GM03348 (cell line): ENCODE measurements at regions not wholly inside any gene's neighbourhood (a gene's known extent, or its start where the extent isn't known, plus 50 kb on each side); places are given as distances from the start of the nearest gene placed in this dataset.

Experiments used
- DNase-seq: peaks from one replicate; pipeline ENCODE4 v3.0.0; 2012; ENCODE audit warnings: low spot score

DNA sequence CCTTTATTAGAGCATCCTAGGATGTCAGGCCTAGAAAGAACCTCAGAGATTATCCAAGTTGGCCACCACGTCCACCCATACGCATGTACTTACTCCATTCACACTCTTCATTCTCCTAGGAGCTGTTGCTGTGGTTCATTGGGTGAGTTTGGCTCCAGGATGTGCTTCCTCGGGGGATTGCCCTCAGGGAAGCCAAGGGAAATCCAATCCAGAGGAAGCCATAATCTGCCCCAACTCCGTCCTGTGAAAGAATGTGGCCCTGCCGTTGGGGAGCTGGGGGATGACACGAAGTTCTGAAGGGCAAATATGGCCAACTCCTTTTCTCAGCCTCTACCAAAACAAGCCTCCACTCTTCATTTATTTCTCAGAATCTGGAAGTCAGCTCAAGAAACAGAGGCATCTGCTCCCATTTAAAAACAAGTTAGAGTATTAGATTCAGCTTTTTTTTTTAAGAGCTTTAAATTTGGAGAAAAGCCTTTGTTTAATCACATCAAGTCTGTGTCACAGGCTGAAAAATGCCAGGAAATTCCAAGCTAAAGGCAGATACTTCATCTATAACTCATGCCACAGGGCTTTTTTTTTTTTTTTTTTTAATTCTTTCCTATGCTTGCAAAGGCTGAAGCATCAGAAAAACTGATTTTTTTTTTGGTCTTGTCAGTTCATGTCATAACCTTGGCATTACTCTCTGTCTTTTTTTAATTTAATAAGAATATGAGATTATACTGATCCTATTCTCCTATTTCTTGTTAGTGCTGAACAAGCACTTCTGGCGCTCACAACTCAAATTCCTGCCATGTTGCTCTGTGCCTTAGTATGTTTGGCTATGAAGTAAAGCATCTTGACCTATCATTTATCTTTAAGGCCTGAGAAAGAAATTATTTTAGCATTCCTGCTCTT, 480.9 kb upstream of the MARCKS start:
- peak; percentile 49 for DNase-seq

DNA sequence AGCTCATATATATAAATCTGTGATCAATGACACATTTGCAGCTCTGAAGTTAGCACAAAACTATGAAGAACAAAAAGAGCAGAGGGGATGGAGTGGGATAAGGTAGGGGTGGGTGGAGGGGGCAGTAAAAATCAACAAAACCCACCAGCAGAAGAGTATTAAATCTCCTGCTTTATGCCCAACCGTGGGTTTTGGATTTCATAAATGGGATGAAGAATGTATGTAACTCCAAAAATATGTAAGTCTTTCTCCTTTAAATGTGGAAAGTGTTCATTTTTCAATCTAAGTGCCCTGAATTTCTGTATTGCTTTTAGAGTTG, 480.3 kb upstream of the MARCKS start:
- no peak for DNase-seq

- DNase-seq = no peak
These were observed 479.7 kb upstream of the MARCKS start for GRCh38 chr6:113377362-113377942.

GRCh38 chr6:113380591-113380990, 476.6 kb upstream of the MARCKS start:
- DNase-seq = no peak

DNA sequence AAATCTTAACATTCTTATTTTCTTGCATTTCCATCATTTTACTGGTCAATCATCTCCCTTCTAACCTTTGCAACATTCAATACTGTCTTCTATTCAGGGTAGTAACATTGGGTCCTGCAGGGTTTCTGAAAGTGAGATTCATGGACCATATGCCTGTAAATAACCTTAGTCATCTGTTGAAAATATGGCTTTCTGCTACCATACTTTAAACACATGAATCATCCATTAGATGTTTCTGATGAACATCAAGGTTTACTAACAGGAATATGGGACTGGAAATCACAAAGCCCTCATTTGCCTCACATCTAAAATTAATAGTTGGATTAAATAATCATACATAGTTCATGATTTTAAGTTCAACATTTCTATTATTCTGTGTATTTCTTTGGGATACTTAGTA, 475.9 kb upstream of the MARCKS start:
- DNase-seq = no peak

DNA sequence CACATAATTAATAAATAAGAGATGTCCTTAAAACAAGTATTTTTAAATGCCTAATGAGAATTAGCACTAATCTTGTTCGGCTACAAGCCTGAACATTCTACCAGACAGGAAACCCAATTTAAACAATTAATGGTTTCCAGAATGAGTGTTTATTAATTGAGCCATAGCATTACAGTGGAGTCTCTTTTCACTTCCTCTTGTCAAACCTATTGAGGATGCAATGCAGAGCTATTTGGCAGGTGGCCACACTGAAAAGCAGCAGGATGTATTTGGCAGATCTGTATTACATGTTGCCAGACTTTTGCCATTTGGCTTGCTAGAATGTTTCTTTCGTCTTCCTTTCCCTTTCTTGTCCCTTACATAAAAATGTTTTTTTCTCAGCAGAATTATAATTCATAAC, 475.2 kb upstream of the MARCKS start:
- DNase-seq = no peak

GRCh38 chr6:113383701-113384100, 473.4 kb upstream of the MARCKS start:
- DNase-seq = no peak

DNA sequence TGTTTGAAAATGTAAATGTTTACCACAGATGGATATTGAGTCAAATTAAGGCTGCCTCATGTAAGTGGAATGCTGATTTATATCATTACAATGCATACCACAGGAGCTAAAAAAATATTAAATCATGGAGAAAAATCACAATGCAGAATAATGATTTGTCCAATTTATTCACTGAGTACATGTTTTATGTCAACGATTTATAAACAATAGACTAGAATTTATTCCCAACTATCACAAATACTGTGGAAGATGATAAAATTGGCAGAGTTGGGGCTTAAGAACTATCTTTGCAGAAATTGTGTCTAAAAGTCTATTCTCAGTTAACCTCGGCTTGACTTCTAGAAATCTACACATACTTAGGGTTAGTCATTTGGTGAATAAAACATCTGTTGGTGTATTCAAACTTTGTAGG, 472.1 kb upstream of the MARCKS start:
- DNase-seq = peak; percentile 27

DNA sequence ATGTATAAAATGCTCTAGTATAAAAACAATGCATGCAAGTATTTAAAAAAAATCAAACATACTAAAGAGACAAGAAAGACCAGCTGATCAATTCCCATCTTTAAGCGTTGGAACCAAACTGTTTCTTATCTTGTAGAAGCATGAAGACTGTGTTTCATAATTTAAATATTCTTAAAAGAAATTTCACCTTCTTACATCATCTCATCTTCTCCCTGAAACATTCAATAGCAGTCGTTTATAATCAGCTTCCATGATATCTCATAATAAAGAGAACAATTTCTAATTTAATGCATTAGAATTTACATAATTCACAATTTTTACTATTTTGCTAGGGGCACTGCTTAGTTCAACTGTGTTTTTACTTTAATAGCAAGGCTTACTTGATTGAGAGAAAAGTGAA, 468.1 kb upstream of the MARCKS start:
- DNase-seq = no peak

DNA sequence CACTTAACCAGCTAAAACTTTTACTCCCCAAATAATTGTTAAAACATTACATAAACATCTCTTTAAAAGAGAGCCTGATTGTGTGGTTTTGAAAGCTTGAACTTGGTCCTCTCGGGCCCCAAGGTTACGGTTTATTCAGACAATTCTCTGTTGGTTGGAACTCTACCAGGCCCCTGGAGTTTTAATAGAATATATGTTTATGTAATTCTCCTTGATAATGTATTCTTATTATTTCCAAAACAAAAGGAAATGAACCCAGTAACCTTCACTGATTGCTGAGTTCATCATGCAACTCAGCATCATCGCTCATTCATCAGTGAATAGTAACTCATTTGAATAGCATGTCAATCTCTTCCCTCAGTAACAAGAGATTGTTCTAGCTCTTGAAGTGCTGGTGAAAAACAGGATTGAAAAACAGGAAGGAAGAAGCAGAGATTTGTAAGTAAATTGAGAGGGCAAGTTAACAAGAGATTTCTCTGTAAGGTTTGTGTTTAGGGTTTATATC, 464.5 kb upstream of the MARCKS start:
- DNase-seq = no peak

DNA sequence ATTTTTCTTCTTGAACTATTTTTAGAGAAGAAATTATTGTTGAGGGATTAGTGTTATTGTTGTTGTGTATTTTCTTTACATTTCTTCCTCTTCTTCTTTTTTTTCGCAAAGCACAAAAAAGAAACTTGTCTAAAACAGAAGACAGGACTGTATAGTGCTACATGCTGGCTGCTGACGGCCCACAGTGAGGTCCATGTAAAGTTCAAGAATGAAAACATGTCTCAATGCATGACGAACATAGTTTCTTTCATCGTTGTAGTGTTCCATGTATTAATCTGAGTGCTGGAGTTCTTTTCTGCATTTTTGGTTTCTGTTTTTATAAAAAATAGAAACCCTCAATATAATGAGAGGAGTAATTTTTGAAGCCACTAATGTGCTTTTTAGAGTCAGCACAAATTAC, 462.9 kb upstream of the MARCKS start:
- DNase-seq = no peak

DNA sequence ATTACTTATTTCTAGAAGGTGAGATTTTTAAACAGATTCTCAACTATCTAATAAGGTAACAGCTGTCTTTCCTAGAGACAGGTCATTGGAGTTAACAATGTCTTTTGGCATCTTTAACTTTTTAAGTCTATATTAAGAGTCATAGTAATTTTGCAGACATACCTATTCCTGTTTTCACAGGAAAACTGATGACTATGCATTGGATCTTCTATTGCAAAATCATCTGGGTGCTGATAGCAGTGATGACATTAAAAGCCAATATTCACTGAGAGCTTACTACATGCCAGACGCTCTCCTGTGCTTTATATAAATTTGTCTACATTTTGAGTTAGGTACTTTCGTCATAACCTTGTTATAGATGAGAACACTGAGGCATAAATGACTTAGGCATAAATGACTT, 462.4 kb upstream of the MARCKS start:
- DNase-seq = no peak

- DNase-seq = no peak
These were observed 460.4 kb upstream of the MARCKS start for GRCh38 chr6:113396730-113397129.

GRCh38 chr6:113397236-113397635, 459.9 kb upstream of the MARCKS start:
- DNase-seq = no peak

DNA sequence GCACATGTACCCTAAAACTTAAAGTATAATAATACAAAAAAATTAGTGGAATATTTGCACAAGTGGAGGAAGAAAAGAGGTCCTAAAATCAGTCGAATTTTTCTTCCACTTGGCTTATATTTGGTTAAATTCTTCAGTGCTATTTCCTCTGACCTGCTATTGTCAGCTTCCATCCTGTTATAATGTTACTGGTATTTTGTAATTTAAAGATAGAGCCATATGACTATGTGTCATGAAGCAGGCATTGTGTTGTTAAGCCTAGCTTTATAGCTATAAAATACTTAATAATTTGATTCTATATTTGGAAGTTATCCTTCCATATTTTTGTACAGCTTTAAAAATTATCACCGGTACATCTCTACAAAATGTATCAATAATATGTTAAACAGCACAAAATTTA, 455.9 kb upstream of the MARCKS start:
- no peak for DNase-seq

- DNase-seq = no peak
These were observed 454.6 kb upstream of the MARCKS start for GRCh38 chr6:113402544-113402943.

- DNase-seq = no peak
These were observed 453.1 kb upstream of the MARCKS start for GRCh38 chr6:113403966-113404595.

- peak; percentile 11 for DNase-seq
These were observed 451.7 kb upstream of the MARCKS start for GRCh38 chr6:113405326-113406047.

DNA sequence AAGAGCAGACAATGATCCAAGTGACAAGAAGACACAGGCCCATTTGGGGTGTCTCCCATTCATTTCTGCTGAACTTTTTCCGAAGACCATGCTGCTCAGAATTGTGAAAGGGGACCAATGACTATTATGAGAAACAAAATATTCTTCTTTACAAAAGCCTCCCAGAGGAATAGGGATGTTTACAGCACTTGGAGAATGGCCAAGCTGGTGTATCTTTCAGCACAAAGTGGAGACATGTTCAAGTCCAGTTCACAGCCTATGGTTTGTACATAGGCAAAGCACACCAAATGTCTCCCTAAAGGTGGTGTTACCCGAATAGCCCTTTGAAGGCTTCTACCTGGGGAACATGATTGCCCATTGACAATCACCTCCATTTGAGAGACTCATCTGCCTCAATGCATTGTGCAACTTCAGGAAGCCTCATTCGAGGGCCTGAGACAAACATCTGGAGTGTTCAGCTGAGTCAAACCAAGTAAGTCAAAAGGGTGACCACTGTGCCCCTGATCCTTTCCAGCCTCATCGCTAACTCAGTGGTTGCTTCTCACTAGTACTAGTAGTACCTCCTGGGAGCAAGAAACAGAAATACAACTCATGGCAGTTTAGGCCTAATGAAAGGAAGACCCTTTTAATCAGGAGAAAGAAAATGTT, 451.0 kb upstream of the MARCKS start:
- DNase-seq = no peak

- no peak for DNase-seq
These were observed 446.1 kb upstream of the MARCKS start for GRCh38 chr6:113411011-113411410.

DNA sequence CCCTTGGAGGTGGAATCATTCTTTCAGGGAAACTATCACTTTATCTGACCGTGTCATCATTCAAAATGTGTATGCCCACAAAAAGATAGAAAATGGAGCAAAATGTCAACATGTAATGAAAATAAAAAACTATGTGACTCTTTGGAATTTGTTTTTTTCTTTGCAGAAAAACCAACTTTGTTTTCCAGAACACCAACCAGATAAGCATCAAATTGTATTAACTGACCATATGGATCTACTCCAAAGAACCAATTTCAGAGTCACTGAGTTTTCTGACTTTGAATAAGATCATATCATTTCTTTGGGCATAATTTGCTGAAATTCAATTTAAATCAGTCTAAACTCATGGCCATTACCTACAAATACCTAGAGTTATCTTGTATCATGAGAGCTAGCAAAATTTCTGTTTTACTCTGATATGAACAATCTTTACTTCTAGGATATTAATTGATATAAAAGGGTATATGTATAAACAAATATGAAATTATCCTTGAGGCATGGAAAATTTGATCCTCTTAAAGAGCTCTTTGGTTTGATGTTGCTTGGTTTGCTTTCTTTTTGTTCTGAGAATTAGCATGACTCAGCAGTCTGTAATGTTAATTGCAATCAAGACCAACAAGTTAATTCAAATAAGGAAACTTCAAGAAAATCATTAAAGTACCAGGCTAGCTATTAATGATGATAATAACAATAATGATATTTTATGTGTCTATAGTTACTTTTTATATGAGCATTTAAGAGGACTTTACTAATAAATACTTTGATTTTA, 444.4 kb upstream of the MARCKS start:
- DNase-seq = no peak
